ENCODE measurements at regions not wholly inside any gene's neighbourhood (a gene's known extent, or its start where the extent isn't known, plus 50 kb on each side); places are given as distances from the start of the nearest gene placed in this dataset.
"Not testable (repeated sequence)": the region's sequence is repeated elsewhere in the genome, so short reads cannot be mapped to it uniquely, and the experiment has no call there.

GRCh38 chr2:147603447-147603846, 241.4 kb upstream of the ACVR2A start:
- DNase-seq, result no peak

DNA sequence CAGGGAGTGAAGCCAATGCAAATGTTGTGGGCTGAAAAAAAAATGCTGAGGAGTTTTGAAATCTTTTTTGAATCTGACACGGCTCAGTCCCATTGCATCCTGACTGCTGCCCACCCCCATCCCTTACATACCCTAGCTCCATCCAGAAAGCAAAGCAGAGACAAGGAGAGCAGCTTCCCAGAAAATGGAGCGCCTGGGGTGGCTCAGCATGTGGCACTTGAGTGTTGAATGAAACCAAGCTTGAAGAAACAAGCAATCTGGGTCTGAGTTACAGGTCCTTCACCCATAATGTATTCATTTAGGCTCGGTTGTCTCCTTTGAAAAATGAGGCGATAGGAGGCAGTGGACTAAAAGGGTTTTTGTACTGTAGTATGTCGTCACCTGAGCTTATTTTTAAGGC, 244.2 kb upstream of the ACVR2A start:
- DNase-seq, result no peak

DNA sequence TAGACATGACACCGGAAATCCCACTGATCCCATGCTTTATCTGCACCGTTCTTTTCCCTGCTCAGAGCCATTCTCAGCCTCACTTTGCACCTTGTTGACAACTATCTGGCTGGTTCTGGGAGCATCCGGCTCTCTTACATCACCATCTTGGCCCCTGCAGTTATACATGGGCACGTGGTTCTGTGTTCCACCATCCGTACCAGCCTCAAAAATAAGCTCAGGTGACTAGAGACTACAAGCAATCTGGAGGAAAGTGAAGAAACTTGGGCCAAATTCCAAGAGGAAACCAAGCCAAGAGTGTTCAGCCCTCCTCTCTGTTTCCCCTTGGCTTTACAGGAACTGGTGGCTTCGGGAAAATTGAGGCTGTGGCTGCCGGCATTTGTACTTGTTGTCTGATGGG, 244.6 kb upstream of the ACVR2A start:
- no peak for DNase-seq

GRCh38 chr2:147595200-147595599, 249.6 kb upstream of the ACVR2A start:
- DNase-seq, result no peak

DNA sequence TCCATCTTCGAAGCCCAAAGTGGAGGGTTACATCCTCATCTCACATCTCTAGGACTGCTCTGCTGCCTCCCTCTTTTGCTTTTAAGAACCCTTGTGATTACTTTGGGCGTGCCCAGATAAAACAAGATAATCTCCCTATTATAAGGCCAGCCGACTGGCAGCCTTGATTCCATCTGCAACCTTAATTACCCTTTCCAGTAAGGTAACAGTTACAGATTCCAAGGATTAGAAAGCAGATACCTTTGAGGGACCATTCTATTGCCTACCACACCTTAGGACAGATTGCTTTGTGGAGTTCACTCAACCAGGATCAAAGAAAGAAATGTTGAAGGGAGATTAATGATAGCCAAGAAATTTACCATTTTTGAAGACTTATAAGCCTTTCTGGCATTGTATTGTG, 250.8 kb upstream of the ACVR2A start:
- no peak for DNase-seq

- DNase-seq, result not testable (repeated sequence)
Measured at GRCh38 chr2:147592784-147593183, 252.0 kb upstream of the ACVR2A start.

GRCh38 chr2:147589127-147589526, 255.7 kb upstream of the ACVR2A start:
- DNase-seq, result no peak

DNA sequence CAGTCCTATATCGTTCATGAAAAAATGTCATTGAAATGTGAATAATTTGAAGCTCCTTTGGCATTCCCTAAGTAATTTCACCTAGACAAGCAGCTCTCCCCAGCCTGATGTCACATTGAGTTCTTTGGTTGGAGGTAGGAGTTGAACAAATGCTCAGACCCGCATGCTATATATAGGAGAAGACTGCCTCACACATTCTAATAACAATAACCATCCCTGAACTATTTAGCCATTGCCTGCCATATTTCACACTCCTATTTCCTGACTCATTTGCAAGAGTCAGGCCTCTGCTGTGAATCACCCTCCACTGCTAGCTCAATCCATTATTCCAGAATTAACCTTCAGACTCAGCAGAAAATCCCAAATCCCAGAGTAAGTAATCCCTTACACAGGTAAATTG, 256.6 kb upstream of the ACVR2A start:
- DNase-seq, result no peak

GRCh38 chr2:147578529-147578928, 266.3 kb upstream of the ACVR2A start:
- no peak for DNase-seq

GRCh38 chr2:147577998-147578380, 266.8 kb upstream of the ACVR2A start:
- DNase-seq, result no peak

DNA sequence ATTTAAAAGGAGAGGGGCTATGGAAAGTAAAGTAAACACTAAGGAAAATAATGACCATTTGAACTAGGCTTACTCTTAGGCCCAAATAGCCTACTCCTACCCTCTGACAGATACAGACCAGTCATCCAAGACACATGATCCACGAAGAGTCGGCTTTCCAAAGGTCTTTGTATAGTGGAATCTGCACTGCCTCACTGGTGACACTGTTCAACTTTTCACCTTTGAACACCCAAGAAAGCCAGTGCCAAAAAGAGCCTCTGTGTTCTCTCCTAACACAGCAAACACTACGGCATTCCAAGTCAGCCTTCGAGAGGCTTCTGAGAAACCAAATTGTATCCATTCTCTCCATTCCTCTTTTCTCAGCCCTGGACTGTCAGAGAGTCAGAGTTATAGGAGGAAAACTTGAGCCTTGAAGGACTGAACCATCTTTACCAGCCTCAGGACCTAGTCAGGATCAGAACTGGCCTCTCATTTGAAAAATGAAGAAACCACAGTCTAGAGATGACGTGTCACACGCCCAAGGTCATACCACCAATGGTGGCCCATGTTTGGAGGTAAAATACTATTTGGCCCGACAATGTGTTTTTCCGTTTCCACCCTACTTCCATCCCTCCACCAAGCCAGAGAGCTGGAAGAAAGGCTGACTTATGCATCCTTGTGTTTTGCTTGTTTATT, 267.4 kb upstream of the ACVR2A start:
- DNase-seq, result no peak

DNA sequence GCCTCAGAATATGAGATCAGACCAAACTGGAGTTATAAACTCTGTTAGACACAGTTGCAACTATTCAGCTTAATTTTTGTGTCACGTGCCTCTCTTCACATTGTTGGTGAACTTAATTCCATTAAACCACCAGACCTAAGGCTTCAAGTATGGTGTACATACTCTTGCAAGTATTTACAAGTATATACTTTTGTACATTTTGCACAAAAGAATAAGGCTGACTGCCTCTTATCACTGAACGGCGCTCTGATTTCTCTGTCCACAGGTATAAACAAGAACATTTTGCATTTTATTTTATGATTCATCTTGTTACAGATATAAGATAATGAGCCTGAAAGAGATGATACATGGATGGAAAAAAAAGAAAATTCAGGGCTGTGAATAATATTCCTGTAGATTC, 269.7 kb upstream of the ACVR2A start:
- no peak for DNase-seq

DNA sequence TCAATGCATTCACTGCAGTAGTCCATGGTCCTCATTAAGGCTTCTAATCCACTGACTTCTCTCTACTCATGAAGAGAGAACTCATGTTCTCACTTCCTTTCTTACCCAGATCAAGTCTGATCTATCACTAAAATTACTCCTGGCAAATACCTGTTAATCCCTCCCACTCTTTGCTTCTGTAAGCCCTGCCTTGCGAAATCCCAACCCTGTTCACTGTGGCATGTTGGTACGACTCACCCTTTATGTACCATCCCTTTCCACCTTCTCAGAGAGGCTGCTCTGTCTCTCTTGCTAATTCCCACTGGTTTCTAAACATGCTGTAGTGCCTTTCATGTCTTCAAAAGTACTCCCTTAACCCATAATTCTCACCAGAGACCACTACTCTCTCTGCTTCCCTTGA, 272.2 kb upstream of the ACVR2A start:
- DNase-seq, result no peak

GRCh38 chr2:147569426-147569825, 275.4 kb upstream of the ACVR2A start:
- no peak for DNase-seq

DNA sequence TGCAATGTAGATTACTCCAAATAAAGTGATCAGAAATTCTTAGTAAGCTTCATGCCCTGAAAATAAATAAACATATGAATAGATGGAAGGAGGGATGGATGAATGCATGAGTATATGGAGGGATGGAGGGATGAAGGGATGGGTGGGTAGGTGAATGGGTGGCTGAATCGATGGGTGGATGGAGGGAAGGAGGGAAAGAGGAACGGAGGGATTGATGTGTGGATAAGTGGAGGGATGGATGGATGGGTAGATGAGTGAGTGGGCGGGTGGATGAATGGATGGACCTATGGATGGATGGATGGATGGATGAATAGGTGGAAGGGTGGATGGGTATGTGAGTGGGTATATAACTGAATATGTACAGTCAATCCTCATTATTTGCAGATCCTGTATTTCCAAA, 276.7 kb upstream of the ACVR2A start:
- no peak for DNase-seq

- DNase-seq, result no peak
Measured at GRCh38 chr2:147567136-147567535, 277.7 kb upstream of the ACVR2A start.

- DNase-seq, result no peak
Measured at GRCh38 chr2:147560810-147561535, 283.9 kb upstream of the ACVR2A start.

DNA sequence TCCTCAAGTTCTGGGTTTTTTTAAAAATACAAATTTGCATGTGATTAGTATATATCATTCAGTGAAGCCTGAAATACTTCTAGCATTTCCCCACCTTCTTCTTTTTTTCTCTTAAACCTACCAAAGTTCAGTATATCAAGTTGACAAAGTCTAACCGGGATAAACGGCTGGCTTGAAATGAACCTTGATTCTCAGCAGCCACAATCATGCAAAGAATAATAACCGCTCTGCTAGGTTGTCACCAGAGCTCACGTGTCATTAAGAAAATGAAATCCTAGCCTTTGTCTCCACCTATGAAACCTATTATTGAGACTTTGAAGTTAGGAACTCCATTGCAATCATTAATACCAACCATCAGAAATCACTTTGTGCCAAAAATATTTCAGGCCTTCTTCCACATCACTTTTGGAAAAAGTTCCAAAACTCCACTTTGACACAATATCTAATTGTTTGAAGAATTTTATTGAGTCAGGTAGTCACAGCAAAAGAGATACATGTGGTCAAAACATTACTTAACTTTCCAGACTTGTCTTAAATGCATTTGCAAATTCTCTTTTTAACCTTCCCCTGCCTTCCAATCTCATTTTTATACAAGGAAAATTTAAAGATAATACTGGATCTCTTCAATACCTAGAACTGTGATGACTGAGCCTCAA, 285.6 kb upstream of the ACVR2A start:
- DNase-seq, result no peak

DNA sequence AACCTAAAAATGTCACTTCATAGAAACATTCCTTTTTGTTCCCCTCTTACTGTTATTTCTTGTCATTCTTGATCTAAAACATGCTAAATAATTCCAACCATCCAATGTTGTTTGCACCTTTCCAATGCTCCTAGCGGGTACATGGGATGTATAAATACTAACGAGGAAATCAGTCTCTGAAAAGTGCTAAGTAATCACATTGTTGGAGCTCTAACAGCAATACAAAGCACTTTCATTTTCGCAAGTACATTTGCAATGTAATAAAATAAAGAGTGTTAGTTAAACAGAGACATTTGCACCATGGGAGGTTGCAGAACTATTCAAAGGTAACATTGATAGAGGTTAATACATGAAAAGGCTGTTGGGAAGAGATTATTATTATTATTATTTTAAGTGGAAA, 286.2 kb upstream of the ACVR2A start:
- no peak for DNase-seq

DNA sequence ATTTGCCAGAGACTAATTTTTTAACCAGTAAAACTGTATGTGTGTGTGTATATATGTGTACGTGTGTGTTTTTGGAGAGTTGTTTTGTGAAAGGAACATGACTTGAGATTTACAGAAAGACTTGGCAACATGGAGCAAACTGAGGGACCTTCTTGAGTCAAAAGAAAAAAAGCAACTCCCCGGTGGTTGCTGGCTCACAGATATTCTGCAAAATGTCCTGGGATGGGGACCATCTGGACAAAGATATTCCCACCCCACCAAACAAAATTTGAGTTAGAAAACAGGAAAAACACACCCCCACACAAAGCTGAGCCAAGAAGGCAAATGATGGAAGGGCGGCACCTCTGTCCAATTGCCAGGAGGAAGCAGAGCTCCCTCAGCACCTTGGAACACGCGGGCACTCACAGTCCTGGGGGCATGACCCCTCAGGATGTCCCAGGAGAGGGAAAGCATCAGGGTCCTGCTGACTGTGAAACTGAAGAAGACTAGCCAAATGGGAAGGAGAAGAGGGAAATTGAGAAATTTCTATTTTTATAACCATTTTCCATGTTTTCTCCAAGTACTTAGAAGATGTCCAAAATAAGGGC, 290.2 kb upstream of the ACVR2A start:
- DNase-seq, result no peak

DNA sequence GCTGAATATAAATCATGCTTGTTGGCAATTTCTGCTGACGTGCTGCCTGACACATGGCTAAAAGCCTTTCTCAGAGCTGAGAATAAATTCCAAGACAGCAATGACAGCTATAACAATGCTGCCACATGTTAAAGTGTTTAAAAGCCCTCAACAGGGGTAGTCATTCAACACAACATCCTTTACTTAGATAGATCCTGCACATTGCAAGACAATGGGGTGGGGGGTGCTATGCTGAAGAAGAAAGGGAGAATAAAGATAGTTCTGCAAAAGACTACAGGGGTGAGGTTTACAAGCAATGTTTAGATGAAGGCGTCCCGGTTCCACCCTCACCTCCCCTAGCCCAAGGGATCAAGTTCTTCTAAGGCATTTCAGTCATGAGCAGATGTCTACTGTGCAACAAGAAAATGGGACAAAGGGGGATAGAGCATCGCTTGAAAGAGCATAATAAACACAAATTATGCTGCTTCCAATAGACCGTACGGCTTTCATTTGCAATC, 291.0 kb upstream of the ACVR2A start:
- no peak for DNase-seq

DNA sequence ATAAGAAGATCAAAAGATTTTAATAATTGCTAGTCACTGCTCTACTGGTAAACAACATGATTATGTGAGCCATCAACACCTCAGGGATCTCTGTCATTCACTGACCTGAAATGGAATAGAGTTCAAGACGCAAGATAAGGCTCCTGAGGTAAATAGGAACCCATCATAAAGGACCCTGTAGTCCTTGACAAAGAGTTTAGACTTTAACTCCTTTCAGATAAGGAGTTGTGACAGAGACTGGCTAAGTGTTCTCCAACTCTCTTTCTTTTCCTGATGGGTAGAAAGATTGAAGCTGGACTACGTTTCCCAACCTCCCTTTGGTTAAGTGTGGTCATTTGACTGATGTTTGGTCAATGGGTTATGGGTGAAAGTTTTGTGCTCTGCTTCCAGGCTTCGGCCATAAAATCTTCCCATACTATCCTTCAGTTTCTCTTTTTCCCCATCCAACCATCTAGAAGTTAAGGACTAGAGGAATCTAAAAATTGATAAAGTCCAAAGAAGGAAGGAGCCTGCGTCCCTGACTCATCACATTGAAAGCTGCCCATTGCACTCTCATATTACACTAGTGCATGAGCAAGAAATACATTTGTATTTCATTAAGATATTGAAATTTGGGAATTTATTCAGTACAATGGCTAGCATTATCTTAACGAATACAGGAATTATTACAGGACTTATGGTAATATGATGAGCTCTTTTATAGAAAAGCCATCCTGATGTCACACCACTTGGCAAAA, 293.7 kb upstream of the ACVR2A start:
- DNase-seq, result no peak

GRCh38 chr2:147549054-147549453, 295.8 kb upstream of the ACVR2A start:
- no peak for DNase-seq
